Transverse colon (tissue), 4 donors: ENCODE measurements at regions not wholly inside any gene's neighbourhood (a gene's known extent, or its start where the extent isn't known, plus 50 kb on each side); places are given as distances from the start of the nearest gene placed in this dataset.

Experiments used
- DNase-seq: peaks from one replicate; pipeline ENCODE4 v3.0.0-alpha.2; 2019
- H3K27ac ChIP-seq, 4 donors: fragments of 200-600 bp; sonication (generic); 2 replicates each; pipeline ENCODE4 v1.5.1; 2016 to 2018; ENCODE audit warnings: inconsistent platforms in 4 of 4
- H3K27me3 ChIP-seq: fragments of 200-600 bp; sonication (generic); 2 replicates; pipeline ENCODE4 v1.5.1; 2017; ENCODE audit warnings: inconsistent platforms
- H3K36me3 ChIP-seq, 4 donors: fragments of 200-600 bp; sonication (generic); 2 replicates each; pipeline ENCODE4 v1.5.1; 2017 to 2019; ENCODE audit warnings: inconsistent platforms in 4 of 4
- H3K4me1 ChIP-seq, 4 donors: fragments of 200-600 bp; sonication (generic); 2 replicates each; pipeline ENCODE4 v1.5.1; 2017 to 2020; ENCODE audit warnings: inconsistent platforms in 4 of 4
- H3K4me3 ChIP-seq, 4 donors: fragments of 200-600 bp; sonication (generic); 1 replicate in 1 of 4; 2 replicates in 3 of 4; pipeline versions ENCODE4 v1.5.1 to v1.6.1; 2017 to 2019; ENCODE audit warnings: inconsistent platforms in 4 of 4
- H3K9me3 ChIP-seq, 2 donors: fragments of 200-600 bp; sonication (generic); 2 replicates each; pipeline ENCODE4 v1.5.1; 2017 to 2019; ENCODE audit warnings: inconsistent platforms in 2 of 2
- CTCF ChIP-seq, 5 experiments: fragments of 200-600 bp in 3 of 5; fragments of 450-650 bp in 2 of 5; sonication (generic) in 3 of 5; IDR thresholded peaks; 1 replicate in 2 of 5; 2 replicates in 3 of 5; pipeline ENCODE4 v1.5.1; 2016 to 2017; ENCODE audit warnings: antibody characterized with exemption in 5 of 5, inconsistent platforms in 3 of 5, mild to moderate bottlenecking in 2 of 5, moderate library complexity in 1 of 5
- EP300 ChIP-seq: sonication (generic); formaldehyde crosslinking; IDR thresholded peaks from one replicate; pipeline ENCODE4 v1.6.1; 2017; ENCODE audit warnings: antibody characterized with exemption, low read depth
- POLR2A ChIP-seq: fragments of 450-650 bp; IDR thresholded peaks from one replicate; pipeline ENCODE4 v1.6.1; 2016; ENCODE audit warnings: antibody characterized with exemption, mild to moderate bottlenecking, moderate library complexity
- POLR2AphosphoS5 ChIP-seq, 3 donors: sonication (generic); formaldehyde crosslinking; IDR thresholded peaks; one replicate each; pipeline ENCODE4 v1.6.1; 2016; ENCODE audit warnings: antibody characterized with exemption in 3 of 3
- WGBS, 2 donors: methylation state at CpG; one replicate each; pipeline ENCODE4 v1.1.5; 2018; ENCODE audit warnings: low coverage in 1 of 2; 5-methylcytosine and 5-hydroxymethylcytosine counted together
- in situ Hi-C, 4 donors: fragments of 200-750 bp; cut with MboI; loops; one replicate each; pipeline versions ENCODE4 v1.15.0 to v1.15.1; 2017; ENCODE audit warnings: low sequenced_read_pairs in 3 of 4, low pct_ligation_motif_present in 1 of 4, low pct_unique_long_range_greater_than_20kb in 1 of 4
- intact Hi-C: fragments of 100-400 bp; cut with DNase I; formaldehyde crosslinking; loops from one replicate; pipeline ENCODE4 v1.15.1; 2023; ENCODE audit warnings: low total_unique reads

GRCh38 chr11:119506436-119506835 lies 83.5 kb upstream of the THY1 start:
- TF ChIP-seq POLR2AphosphoS5 (IDR thresholded peaks at IDR 0.05), result peak in 2 of 3 donors; percentile 60 to 62
- TF ChIP-seq POLR2A, result no peak
- intact Hi-C loops, result no loop called here
- in situ Hi-C loops, result no loop called here
- H3K4me3 ChIP-seq, result no peak overlapping the region
- peaks cover 10% of the 10 kb centered on the region for H3K27me3 ChIP-seq
- H3K9me3 ChIP-seq, result no peaks in the 10 kb centered on the region
- WGBS, 2 donors, result 50 to 63% methylated on average over 1 to 3 of the region's 3 CpGs
- no peaks in the 10 kb centered on the region for H3K4me1 ChIP-seq
- no peaks in the 10 kb centered on the region for H3K36me3 ChIP-seq
- no peak overlapping the region for H3K27ac ChIP-seq
- no peak for DNase-seq

GRCh38 chr11:119505861-119506260 lies 82.9 kb upstream of the THY1 start:
- no peak for DNase-seq
- no peak overlapping the region for H3K27ac ChIP-seq
- peaks cover 10% of the 10 kb centered on the region for H3K27me3 ChIP-seq
- WGBS, 2 donors, result 89% methylated on average over 8 of the region's 8 CpGs; no CpG with 5 or more reads in 1 of the 2 donors
- no peak overlapping the region for H3K4me3 ChIP-seq
- no peaks in the 10 kb centered on the region for H3K36me3 ChIP-seq
- intact Hi-C loops (no loop called here), in situ Hi-C loops (no loop called here)
- no peak for TF ChIP-seq POLR2A
- no peak for TF ChIP-seq EP300
- no peak for TF ChIP-seq POLR2AphosphoS5 (IDR thresholded peaks at IDR 0.05)
- no peak for TF ChIP-seq CTCF (IDR thresholded peaks at IDR 0.05)
- no peaks in the 10 kb centered on the region for H3K4me1 ChIP-seq
- no peaks in the 10 kb centered on the region for H3K9me3 ChIP-seq

GRCh38 chr11:119505071-119505470 lies 82.1 kb upstream of the THY1 start:
- DNase-seq, result no peak
- Histone ChIP-seq H3K4me1 (no peaks in the 10 kb centered on the region), H3K27ac (no peak overlapping the region), H3K9me3 (no peaks in the 10 kb centered on the region), H3K36me3 (no peaks in the 10 kb centered on the region), H3K27me3 (peaks cover 10% of the 10 kb centered on the region), H3K4me3 (no peak overlapping the region)
- 81 to 97% methylated on average over 5 of the region's 5 CpGs for WGBS, 2 donors
- in situ Hi-C loops (no loop called here), intact Hi-C loops (no loop called here)
- TF ChIP-seq EP300 (no peak), CTCF (IDR thresholded peaks at IDR 0.05) (no peak), POLR2A (no peak), POLR2AphosphoS5 (IDR thresholded peaks at IDR 0.05) (no peak)

- Histone ChIP-seq H3K4me3 (no peak overlapping the region), H3K27me3 (peaks cover 10% of the 10 kb centered on the region), H3K4me1 (no peaks in the 10 kb centered on the region), H3K27ac (no peak overlapping the region), H3K9me3 (no peaks in the 10 kb centered on the region), H3K36me3 (no peaks in the 10 kb centered on the region)
- 75% methylated on average over 1 of the region's 1 CpG; no CpG with 5 or more reads in 1 of the 2 donors for WGBS, 2 donors
- intact Hi-C loops, result no loop called here
- TF ChIP-seq EP300, result no peak
- TF ChIP-seq CTCF (IDR thresholded peaks at IDR 0.05), result no peak
- TF ChIP-seq POLR2A, result no peak
- no peak for TF ChIP-seq POLR2AphosphoS5 (IDR thresholded peaks at IDR 0.05)
- in situ Hi-C loops, result no loop called here
- no peak for DNase-seq
These were observed 81.4 kb upstream of the THY1 start for GRCh38 chr11:119504371-119504770.

GRCh38 chr11:119501777-119502405 lies 78.9 kb upstream of the THY1 start:
- no peak overlapping the region for H3K4me3 ChIP-seq
- no peak for TF ChIP-seq POLR2A
- TF ChIP-seq CTCF (IDR thresholded peaks at IDR 0.05), result no peak
- TF ChIP-seq POLR2AphosphoS5 (IDR thresholded peaks at IDR 0.05), result no peak
- no peak for TF ChIP-seq EP300
- in situ Hi-C loops (no loop called here), intact Hi-C loops (no loop called here)
- WGBS, 2 donors, result 74 to 79% methylated on average over 9 to 21 of the region's 21 CpGs
- H3K9me3 ChIP-seq, result no peaks in the 10 kb centered on the region
- no peak for DNase-seq
- no peaks in the 10 kb centered on the region for H3K4me1 ChIP-seq
- peaks cover 10% of the 10 kb centered on the region for H3K27me3 ChIP-seq
- H3K36me3 ChIP-seq, result no peaks in the 10 kb centered on the region
- H3K27ac ChIP-seq, result no peak overlapping the region
